NCI-H446 (cell line): ENCODE measurements at regions not wholly inside any gene's neighbourhood (a gene's known extent, or its start where the extent isn't known, plus 50 kb on each side); places are given as distances from the start of the nearest gene placed in this dataset.

Source experiments
- DNase-seq, 2 experiments: peaks; one replicate each; lab custom pipeline; 2025; lab: John Stamatoyannopoulos, UW

DNA sequence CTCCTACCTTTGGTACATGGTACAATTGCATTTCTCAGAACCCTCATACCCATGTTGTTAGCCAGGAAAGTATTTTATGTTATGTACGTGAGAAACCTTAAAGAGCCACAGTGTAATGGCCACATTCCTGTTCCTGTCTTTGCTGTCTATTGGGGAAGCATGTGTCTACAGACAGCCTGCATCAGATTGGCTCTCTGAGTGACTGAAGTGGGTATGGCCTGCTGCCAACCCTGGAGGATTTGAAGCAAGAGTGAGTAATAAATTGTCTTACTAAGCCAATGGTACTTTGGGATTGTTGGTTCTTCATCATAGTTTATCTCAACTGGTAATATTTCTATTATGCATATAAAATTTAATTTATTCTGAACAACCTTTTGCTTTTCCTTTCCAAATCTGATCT is 574.1 kb downstream of the LMO7 start:
- peak; percentile 1 to 14 for DNase-seq

DNA sequence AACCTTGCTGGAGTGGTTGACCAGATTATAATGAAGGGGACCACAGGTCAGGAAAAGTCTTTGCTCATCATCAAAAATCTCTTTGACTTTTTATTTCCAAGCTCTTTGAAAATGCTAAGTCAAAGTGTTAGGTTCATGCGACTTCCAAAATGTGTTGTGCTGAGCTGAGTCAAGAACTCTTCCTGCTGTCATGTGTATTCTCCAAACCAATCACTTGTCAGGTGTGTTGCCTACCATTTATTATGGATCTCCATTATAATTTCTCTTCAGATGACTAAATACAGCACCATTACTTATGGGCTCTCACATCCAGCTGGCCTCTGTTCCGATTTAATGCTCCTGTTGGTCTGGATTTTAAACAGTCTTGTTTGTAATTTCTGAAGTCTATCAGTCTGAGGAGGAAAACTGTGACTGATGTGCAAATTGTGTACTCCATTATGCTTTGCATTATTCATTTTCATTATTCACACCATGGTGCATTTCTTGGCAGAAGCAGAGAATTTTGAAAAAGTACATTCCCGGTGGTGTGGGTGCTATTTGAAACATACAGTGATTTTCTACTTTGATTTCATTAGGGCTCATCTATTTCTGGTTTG is 562.5 kb downstream of the LMO7 start:
- DNase-seq = no peak

DNA sequence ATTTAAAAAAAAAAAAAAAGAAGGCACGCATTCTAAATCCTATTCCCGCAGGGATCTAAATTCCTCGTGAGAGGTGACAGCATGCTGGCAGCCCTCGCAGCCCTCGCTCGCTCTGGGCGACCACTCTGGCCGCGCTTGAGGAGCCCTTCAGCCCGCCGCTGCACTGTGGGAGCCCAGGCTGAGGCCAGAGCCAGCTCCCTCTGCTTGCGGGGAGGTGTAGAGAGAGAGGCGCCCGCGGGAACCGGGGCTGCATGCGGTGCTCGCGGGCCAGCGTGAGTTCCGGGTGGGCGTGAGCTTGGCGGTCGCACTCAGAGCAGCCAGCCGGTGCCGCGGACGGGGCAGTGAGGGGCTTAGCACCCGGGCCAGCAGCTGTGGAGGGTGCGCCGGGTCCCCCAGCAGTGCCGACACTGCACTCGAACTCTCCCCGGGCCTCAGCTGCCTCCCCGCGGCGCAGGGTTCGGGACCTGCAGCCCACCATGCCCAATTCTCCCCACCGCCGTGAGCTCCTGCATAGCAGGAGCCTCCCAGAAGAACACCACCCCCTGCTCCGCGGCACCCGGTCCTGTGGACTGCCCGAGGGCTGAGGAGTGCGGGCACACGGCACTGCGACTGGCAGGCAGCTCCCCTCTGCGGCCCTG is 553.9 kb downstream of the LMO7 start:
- no peak for DNase-seq

DNA sequence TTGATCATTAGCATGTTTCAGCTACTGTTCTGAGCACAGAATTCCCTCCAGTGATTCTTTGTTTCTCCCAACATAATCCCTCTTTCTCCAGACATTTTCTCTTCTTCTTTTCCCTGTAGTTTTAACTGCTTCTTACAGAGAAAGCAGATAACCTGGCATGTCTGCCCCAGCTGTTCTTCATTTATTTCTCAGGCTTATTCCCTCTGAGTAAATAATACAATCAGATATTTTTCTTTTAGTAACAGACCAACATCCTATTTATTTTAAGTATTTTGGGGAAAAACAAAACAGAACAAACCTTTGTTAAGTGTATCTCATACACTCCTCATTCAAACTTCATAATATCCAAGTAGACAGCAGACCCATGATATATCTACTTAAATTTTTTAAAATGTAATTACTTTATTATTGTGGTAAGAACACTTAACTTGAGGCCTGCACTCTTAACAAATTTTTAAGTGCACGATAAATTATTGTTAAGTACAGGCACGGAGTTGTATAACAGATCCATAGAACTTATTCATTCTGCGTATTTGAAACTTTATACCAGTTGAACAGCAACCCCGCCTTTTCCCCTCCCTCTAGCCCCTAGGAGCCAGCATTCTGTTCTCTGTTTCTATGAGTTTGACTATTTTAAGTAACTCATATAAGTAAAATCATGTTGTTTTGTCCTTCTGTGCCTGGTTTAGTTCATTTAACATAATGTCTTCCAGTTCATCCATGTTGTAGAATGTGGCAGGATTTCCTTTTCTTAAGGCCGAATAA is 540.0 kb downstream of the LMO7 start:
- DNase-seq = no peak

DNA sequence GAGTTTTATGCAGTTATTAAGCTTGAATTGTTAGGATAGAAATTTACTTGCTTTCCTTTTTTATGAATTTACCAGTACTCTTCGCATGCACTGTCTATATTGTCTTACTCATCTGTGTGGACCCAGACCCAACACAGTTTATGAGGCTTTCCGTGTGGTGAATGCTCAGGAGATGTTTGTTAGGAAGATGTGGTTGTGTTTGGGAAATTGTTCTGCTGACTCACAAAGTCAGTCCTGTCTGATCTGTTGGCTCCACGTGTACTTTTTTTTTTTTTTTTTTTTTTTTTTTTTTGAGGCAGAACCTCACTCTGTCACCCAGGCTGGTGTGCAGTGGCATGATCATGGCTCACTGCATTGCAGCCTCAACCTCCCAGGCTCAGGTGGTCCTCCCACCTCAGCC is 532.5 kb downstream of the LMO7 start:
- DNase-seq = no peak

DNA sequence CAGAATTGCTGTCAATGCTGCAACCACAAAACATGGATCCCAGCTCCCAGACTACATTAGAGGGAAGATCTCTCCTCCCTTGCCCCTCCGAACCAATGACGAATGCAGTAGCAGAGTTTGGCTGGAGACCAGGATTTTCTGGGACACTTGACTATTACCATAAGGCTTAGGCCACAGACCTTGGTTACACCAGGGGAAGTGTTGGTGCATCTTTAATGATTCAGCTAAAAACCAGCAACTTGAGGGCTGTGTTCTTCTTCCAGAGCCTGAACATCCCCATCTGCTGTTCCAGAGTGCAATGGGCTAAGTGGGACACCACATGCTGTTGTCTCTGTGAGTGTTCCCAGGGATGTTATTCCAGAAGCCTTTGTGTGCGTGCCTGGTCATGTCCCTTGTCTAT is 528.2 kb downstream of the LMO7 start:
- DNase-seq = peak in 1 of 2 experiments; percentile 23

DNA sequence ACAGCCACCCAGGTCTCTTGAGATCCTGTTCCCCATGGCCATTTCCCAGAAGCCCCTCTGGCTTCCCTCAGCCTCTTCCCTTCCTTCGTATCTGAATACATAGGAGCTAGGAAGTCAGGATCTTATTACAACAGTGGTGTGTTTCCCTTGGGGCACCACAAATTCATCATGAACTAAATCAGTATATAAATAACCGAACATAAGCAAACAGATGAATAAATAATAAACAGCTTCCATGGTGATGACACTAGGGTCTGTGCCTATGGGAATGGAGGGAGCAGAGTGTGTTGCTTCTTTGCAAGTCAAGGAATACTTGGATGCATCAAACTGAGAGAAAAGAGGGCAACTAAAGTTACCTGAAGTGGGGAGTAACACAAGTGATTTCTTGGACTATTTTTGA is 527.6 kb downstream of the LMO7 start:
- no peak for DNase-seq

DNA sequence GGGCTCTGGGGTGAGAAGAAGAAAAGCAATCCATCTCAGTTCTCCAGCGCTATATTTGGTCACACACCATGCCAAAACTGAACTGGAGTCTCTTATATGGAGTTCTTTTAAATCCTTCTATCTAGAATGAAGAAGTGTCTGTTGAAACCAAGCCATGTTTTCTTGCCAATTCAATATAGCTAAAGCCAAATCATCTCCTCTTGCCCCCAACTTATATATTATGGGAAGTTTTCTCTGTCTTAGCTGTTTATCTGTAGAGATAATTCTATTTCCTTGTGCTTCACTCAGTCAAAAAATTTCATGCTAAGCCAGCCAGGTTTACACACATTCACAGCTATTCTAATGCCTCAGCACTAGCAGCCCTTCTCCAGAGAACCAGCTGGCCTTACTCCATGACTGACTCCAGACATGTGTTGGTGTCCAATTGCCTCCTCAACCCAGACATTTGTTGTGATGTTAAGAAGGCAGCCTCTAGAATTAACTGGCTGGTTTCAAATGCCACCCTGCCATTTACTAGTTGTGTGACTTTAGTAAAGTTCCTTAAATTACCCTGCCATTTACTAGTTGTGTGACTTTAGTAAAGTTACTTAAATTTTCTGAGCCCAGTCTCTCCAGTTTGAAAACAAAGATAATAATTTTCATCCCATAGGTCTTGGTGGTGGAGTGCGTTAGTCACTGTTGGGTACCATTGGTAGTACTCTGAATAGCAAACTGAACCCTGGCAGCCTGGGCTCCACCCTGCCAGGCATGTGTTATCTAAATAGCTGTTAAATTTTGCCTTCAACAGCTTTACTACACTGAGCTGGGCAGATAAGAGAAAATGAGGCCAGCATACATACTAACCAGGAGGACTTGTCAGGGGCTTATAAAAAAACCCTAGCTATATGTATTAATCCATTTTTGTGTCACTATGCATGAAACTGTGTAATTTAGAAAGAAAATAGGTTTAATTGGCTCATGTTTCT is 525.1 kb downstream of the LMO7 start:
- DNase-seq = peak in 1 of 2 experiments; percentile 31

DNA sequence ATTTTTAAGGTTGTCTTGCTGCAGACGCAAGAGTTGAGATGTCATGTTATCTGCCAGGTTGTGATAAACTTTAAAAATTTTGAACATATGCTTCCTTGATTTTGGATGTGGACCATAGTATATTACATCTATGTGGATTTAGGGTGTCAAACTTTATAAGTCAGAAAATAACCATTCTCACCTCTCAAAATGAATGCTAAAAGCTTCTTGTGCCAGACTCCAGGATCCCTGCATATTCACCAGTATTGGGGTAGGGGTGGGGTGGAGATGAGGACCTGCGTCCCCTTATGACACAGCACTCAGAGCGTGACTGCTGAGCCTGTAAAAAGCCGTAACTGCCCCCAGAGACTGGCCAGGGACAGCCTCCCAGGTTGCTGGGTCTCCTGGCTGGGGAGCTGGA is 524.4 kb downstream of the LMO7 start:
- no peak for DNase-seq

DNA sequence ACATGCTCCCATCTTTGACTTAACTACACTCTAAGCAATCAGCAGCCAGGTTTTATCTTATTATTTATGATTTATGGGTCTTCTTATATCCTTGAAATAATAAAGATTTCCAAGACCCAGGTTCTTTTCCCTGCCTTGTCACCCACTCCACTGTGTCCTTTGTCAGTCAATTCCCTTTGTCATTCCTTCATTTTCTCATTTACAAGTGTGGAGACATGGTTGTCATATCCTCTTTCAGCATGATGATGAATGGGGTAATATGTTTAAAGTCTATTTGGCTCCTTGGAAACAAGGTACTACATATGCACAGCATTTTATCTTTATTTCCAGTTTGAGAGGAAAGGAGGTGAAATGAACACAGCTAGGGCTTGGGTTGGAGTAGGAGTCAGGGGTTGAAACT is 521.8 kb downstream of the LMO7 start:
- DNase-seq = no peak

DNA sequence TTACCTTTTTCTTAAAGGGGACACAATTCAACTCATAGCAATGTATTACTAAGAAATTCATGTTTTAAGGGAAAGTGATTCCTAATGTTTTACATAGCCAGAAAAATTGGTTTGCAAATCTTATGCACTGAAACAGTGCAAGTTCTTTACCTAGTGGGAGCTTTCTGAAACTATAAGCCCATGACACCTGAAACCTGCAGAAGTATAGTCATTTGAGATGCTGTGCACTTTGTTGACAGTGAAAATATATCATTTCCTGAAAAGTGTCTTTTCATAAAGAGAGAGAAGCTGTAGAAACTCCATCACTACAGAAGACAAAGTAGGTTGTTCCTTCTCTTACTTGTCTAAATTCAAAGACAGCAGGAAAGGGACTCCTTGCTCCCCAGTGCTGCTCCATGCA is 517.1 kb downstream of the LMO7 start:
- no peak for DNase-seq

DNA sequence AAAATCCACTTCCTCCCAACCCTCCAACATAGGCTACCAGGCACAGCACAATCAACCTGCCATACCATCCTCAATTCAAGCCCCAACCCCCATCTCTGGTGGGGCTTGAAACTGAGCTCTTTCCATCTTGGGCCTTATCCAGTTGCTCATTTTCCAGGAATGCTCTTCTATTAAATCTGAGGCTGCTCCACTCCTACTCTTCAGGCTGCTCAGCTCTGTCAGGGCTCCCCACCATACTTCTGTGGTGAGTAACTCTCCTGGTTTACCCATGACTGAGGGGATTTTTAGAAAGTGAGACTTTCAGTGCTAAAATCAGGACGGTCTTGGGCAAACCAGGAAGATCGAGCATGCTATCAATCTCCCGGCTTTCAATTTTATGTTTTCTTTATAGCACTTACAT is 512.8 kb downstream of the LMO7 start:
- DNase-seq = no peak

DNA sequence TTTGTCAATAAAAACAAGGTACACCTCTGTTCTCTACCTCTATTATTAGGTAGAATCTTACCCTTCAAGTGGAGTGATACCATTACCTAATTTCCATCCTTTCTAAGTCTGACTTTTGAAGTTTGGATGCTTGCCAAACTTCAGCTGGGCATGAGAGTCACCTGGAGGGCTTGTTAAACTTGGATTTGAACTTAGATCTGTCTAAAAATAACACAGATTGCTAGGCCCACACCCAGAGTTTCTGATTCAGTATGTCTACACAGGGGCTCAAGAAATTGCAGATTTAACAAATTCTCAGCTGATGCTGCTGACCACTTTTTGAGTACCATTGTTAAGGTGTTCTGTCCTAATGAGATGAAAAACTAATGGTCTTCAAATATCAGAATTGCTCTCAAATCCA is 512.2 kb downstream of the LMO7 start:
- DNase-seq = no peak

DNA sequence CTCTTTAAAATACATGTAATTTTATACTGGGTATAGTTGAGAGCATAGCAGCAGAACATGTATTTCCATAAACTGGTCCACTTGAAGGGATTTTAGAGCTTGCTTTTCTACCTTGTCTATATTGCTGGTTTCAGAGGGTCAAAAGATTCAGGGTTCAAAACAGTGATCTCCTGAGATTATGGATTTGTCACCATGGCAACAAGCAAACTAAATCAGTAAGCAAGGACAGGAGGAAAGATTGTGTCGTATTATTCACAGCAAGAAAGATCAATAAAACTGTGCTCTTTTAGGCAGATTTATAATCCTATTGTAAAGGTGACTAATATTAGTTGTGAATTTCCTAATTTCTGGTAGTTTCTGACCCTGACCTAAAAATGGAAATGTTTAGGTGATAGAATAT is 496.4 kb downstream of the LMO7 start:
- DNase-seq = no peak

DNA sequence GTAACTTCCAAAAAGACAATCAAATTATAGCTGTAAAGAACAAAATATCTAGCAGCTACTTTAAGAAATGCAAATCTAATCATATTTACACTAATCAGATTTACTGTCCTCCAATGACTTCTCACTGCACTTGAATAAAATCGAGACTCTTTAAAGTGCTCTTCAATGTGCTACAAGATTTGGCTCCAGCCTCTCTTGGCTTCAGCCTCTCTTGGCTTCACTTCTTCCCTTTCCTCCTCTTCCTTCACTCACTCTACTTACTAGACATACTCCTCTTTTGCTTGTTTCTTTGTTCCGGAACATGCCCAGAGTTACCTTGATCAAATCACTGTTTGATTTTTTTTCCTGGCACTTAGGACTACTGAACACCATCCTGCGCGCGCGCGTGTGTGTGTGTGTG is 495.4 kb downstream of the LMO7 start:
- no peak for DNase-seq

DNA sequence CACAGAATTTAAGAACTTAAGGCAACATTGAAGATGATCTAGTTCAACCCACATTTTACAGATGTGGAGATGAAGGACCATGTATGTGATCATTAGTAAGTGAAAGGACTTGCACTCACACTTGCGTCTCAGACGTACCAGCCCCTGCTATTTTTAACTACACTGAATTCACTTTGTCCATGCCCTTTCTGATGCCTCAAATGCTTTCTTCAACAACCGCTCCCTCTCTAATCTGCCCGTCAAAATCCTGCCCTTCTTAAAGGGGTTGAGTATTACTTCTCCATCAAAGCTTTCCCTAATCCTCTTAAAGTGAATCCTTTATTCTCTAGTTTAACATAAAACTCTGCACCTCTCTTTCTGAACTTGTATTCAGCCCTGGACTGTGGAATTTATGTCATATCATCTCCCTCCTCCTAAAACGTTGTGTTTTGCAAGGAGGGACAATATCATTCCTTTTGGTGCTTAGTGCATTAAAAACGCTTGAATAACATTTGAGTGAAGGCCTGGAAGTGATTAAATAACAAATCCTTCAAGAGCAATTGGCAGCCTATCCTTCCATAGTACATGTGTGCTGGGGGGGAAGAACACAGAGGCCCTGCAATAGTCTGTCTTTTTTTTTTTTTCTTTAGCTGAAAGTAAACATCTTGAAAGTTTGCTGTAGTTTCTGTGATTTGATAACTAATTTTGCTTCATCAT is 493.3 kb downstream of the LMO7 start:
- no peak for DNase-seq

DNA sequence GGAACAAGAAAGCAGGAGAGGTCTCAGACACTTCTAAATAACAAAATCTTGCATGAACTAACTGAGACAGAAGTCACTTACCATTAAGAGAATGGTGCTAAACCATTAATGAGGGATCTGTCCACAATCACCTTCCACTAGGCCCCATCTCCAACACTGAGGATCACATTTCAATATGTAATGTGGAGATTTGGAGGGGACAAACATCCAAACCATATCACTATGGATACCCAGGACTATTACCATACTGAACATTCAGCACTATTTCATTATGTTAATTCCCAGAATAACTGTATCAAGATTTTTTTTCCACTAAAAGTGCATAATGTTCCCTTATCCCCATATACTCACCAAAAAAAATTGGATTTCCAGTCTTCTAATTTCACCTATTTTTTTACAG is 491.8 kb downstream of the LMO7 start:
- no peak for DNase-seq

DNA sequence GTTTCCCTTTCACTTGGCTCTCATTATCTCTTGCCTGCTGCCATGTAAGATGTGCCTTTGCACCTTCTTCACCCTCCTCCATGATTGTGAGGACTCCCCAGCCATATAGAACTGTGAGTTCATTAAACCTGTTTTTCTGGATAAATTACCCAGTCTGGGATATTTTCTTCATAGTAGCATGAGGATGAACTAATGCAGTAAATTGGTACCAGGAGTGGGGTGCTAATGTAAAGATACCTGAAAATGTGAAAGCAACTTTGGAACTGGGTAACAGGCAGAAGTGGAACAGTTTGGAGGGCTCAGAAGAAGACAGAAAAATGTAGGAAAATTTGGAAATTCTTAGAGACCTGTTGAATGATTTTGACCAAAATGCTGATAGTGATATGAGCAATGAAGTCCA is 487.4 kb downstream of the LMO7 start:
- no peak for DNase-seq

DNA sequence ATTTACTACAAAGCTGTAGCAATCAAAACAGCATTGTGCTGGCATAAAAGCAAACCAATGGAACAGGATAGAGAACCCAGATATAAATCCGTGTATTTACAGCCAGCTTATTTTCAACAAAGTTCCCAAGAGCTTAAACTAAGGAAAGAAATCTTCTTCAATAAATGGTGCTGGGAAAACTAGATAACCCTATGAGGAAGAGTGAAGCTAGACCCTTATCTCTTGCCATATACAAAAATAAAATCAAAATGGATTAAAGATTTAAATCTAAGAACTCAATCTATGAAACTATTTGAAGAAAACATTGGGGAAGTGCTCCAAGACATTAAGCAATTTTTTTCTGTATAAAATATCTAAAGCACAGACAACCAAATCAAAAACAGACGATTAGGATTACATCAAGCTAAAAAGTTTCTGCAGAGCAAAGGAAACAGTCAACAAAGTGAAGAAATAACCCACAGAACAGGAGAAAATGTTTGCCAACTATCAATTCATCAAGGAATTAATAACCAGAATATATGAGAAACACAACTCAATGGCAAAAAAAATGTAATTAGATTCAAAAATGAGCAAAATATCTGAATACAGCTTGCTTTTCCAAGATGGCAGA is 480.7 kb downstream of the LMO7 start:
- no peak for DNase-seq

DNA sequence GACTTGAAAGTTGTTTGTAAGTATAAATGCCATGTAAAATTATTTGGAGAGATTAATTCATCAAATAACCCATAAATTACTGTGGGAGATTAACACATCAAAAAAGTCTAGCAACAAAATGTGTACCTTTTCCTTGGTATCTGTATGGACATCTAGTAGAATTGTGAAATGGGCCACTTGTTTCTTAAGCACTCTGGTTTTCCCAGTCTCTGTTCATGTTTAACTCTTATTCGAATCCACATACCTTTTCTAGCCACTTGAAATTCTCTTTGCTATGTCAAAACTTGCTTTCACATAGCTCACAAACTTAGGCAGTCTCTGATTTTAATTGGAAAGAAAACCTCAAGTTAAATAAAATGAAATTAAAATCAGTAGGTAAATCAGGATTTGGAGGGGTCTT is 470.6 kb downstream of the LMO7 start:
- DNase-seq = no peak

DNA sequence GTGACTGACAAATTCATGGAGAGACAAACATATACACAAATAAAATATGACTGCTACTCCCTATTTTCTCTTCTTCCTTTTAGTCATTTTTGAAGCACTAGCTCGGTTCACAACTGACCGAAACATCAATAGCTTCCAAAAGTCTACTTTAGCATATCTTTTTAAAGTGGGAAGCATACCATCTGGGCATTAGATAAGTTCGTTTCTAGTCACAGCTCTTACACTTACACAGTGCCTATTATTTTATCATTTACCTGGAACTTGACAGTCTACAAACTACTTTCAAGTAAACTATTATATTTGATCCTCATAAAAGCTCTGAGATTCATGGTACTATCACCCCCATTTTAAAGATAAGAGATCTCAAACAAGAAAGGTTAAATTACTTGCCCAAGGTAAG is 458.5 kb downstream of the LMO7 start:
- no peak for DNase-seq
